ENCODE measurements at regions not wholly inside any gene's neighbourhood (a gene's known extent, or its start where the extent isn't known, plus 50 kb on each side); places are given as distances from the start of the nearest gene placed in this dataset.

GRCh38 chr1:190583862-190584261 lies 106.2 kb upstream of the BRINP3 start:
- Histone ChIP-seq H3K36me3 (ENCODE audit: insufficient read depth, low read length) (no peaks in the 10 kb centered on the region), H3K27me3 (ENCODE audit: insufficient read depth, low read length, poor library complexity, severe bottlenecking) (no peaks in the 10 kb centered on the region), H3K4me1 (ENCODE audit: insufficient read depth, low read length) (no peaks in the 10 kb centered on the region), H3K9me3 (ENCODE audit: low read length) (no peaks in the 10 kb centered on the region), H3K27ac (ENCODE audit: low read depth, low read length) (no peak overlapping the region), H3K4me3 (ENCODE audit: low read length) (no peak overlapping the region)
- DNase-seq: no peak
- POLR2A ChIA-PET: no interaction called here
- Mint-ChIP-seq H3K4me1 (no peaks in the 10 kb centered on the region), H3K27me3 (no peaks in the 10 kb centered on the region), H3K27ac (peak overlapping the region in 1 of 8 donors; percentile 1), H3K4me3 (no peak overlapping the region), H3K36me3 (no peaks in the 10 kb centered on the region), H3K9me3 (peaks cover 0 to 32% (median 19%) of the 10 kb centered on the region in 5 donors)
- CTCF ChIA-PET: no interaction called here

GRCh38 chr1:190588424-190588823 lies 110.8 kb upstream of the BRINP3 start:
- no peaks in the 10 kb centered on the region for H3K9me3 ChIP-seq (ENCODE audit: low read length)
- no peak overlapping the region for H3K27ac ChIP-seq (ENCODE audit: low read depth, low read length)
- Mint-ChIP-seq H3K27me3 (no peaks in the 10 kb centered on the region), H3K27ac (no peak overlapping the region), H3K36me3 (no peaks in the 10 kb centered on the region), H3K4me1 (no peaks in the 10 kb centered on the region), H3K9me3 (peaks cover 4 to 31% (median 16%) of the 10 kb centered on the region in 5 donors), H3K4me3 (no peak overlapping the region)
- POLR2A ChIA-PET: no interaction called here
- no peaks in the 10 kb centered on the region for H3K27me3 ChIP-seq (ENCODE audit: insufficient read depth, low read length, poor library complexity, severe bottlenecking)
- CTCF ChIA-PET: no interaction called here
- DNase-seq: no peak
- H3K36me3 ChIP-seq (ENCODE audit: insufficient read depth, low read length): no peaks in the 10 kb centered on the region
- H3K4me1 ChIP-seq (ENCODE audit: insufficient read depth, low read length): no peaks in the 10 kb centered on the region
- H3K4me3 ChIP-seq (ENCODE audit: low read length): no peak overlapping the region

GRCh38 chr1:190595438-190595837 lies 117.8 kb upstream of the BRINP3 start:
- ChIA-PET CTCF (no interaction called here), POLR2A (no interaction called here)
- Histone ChIP-seq H3K9me3 (ENCODE audit: low read length) (no peaks in the 10 kb centered on the region), H3K36me3 (ENCODE audit: insufficient read depth, low read length) (no peaks in the 10 kb centered on the region), H3K4me1 (ENCODE audit: insufficient read depth, low read length) (no peaks in the 10 kb centered on the region), H3K27me3 (ENCODE audit: insufficient read depth, low read length, poor library complexity, severe bottlenecking) (no peaks in the 10 kb centered on the region), H3K27ac (ENCODE audit: low read depth, low read length) (no peak overlapping the region), H3K4me3 (ENCODE audit: low read length) (no peak overlapping the region)
- Mint-ChIP-seq H3K27me3 (no peaks in the 10 kb centered on the region), H3K4me3 (no peak overlapping the region), H3K9me3 (peaks cover 3 to 25% (median 20%) of the 10 kb centered on the region in 5 donors), H3K27ac (no peak overlapping the region), H3K36me3 (no peaks in the 10 kb centered on the region), H3K4me1 (no peaks in the 10 kb centered on the region)
- no peak for DNase-seq

- H3K27me3 ChIP-seq (ENCODE audit: insufficient read depth, low read length, poor library complexity, severe bottlenecking): no peaks in the 10 kb centered on the region
- Mint-ChIP-seq H3K4me3 (no peak overlapping the region), H3K27me3 (no peaks in the 10 kb centered on the region), H3K4me1 (no peaks in the 10 kb centered on the region), H3K27ac (no peak overlapping the region), H3K9me3 (peaks cover 8 to 30% (median 17%) of the 10 kb centered on the region in 5 donors), H3K36me3 (no peaks in the 10 kb centered on the region)
- no peaks in the 10 kb centered on the region for H3K4me1 ChIP-seq (ENCODE audit: insufficient read depth, low read length)
- no peak overlapping the region for H3K4me3 ChIP-seq (ENCODE audit: low read length)
- DNase-seq: no peak
- H3K27ac ChIP-seq (ENCODE audit: low read depth, low read length): no peak overlapping the region
- H3K36me3 ChIP-seq (ENCODE audit: insufficient read depth, low read length): no peaks in the 10 kb centered on the region
- ChIA-PET CTCF (no interaction called here), POLR2A (no interaction called here)
- H3K9me3 ChIP-seq (ENCODE audit: low read length): no peaks in the 10 kb centered on the region
These were observed 119.6 kb upstream of the BRINP3 start for GRCh38 chr1:190597294-190597693.

GRCh38 chr1:190599670-190600069 lies 122.0 kb upstream of the BRINP3 start:
- POLR2A ChIA-PET: no interaction called here

GRCh38 chr1:190602325-190602724 lies 124.7 kb upstream of the BRINP3 start:
- POLR2A ChIA-PET: no interaction called here
- peaks cover 1 to 30% (median 13%) of the 10 kb centered on the region in 5 donors for H3K9me3 Mint-ChIP-seq

More at GRCh38 chr1:190599670-190600069, 122.0 kb upstream of the BRINP3 start:
- H3K4me3 Mint-ChIP-seq: no peak overlapping the region
- H3K9me3 Mint-ChIP-seq: peaks cover 6 to 26% (median 17%) of the 10 kb centered on the region in 5 donors
- no peaks in the 10 kb centered on the region for H3K27me3 Mint-ChIP-seq
- CTCF ChIA-PET: no interaction called here
- no peaks in the 10 kb centered on the region for H3K4me1 ChIP-seq (ENCODE audit: insufficient read depth, low read length)
- no peak overlapping the region for H3K4me3 ChIP-seq (ENCODE audit: low read length)
- H3K27me3 ChIP-seq (ENCODE audit: insufficient read depth, low read length, poor library complexity, severe bottlenecking): no peaks in the 10 kb centered on the region
- H3K36me3 Mint-ChIP-seq: no peaks in the 10 kb centered on the region
- no peak overlapping the region for H3K27ac ChIP-seq (ENCODE audit: low read depth, low read length)
- H3K9me3 ChIP-seq (ENCODE audit: low read length): no peaks in the 10 kb centered on the region
- no peaks in the 10 kb centered on the region for H3K4me1 Mint-ChIP-seq
- DNase-seq: no peak
- no peak overlapping the region for H3K27ac Mint-ChIP-seq
- H3K36me3 ChIP-seq (ENCODE audit: insufficient read depth, low read length): no peaks in the 10 kb centered on the region

GRCh38 chr1:190608282-190608681 lies 130.6 kb upstream of the BRINP3 start:
- H3K27ac ChIP-seq (ENCODE audit: low read depth, low read length): no peak overlapping the region
- Mint-ChIP-seq H3K9me3 (peaks cover 4 to 28% (median 14%) of the 10 kb centered on the region in 5 donors), H3K4me3 (no peak overlapping the region), H3K27ac (no peak overlapping the region), H3K27me3 (no peaks in the 10 kb centered on the region), H3K4me1 (no peaks in the 10 kb centered on the region), H3K36me3 (no peaks in the 10 kb centered on the region)
- H3K4me1 ChIP-seq (ENCODE audit: insufficient read depth, low read length): no peaks in the 10 kb centered on the region
- no peaks in the 10 kb centered on the region for H3K36me3 ChIP-seq (ENCODE audit: insufficient read depth, low read length)
- CTCF ChIA-PET: no interaction called here
- no peak for DNase-seq
- H3K9me3 ChIP-seq (ENCODE audit: low read length): no peaks in the 10 kb centered on the region
- POLR2A ChIA-PET: no interaction called here
- no peak overlapping the region for H3K4me3 ChIP-seq (ENCODE audit: low read length)
- no peaks in the 10 kb centered on the region for H3K27me3 ChIP-seq (ENCODE audit: insufficient read depth, low read length, poor library complexity, severe bottlenecking)

More at GRCh38 chr1:190602325-190602724, 124.7 kb upstream of the BRINP3 start:
- H3K4me1 ChIP-seq (ENCODE audit: insufficient read depth, low read length): no peaks in the 10 kb centered on the region
- no peak overlapping the region for H3K27ac ChIP-seq (ENCODE audit: low read depth, low read length)
- DNase-seq: no peak
- CTCF ChIA-PET: no interaction called here
- Mint-ChIP-seq H3K4me3 (no peak overlapping the region), H3K27ac (no peak overlapping the region), H3K36me3 (no peaks in the 10 kb centered on the region), H3K27me3 (no peaks in the 10 kb centered on the region), H3K4me1 (no peaks in the 10 kb centered on the region)
- H3K27me3 ChIP-seq (ENCODE audit: insufficient read depth, low read length, poor library complexity, severe bottlenecking): no peaks in the 10 kb centered on the region
- H3K4me3 ChIP-seq (ENCODE audit: low read length): no peak overlapping the region
- no peaks in the 10 kb centered on the region for H3K9me3 ChIP-seq (ENCODE audit: low read length)
- no peaks in the 10 kb centered on the region for H3K36me3 ChIP-seq (ENCODE audit: insufficient read depth, low read length)

- no peak for DNase-seq
- H3K4me1 ChIP-seq (ENCODE audit: insufficient read depth, low read length): no peaks in the 10 kb centered on the region
- CTCF ChIA-PET: no interaction called here
- POLR2A ChIA-PET: no interaction called here
- no peaks in the 10 kb centered on the region for H3K27me3 Mint-ChIP-seq
- peaks cover 8 to 24% (median 10%) of the 10 kb centered on the region in 5 donors for H3K9me3 Mint-ChIP-seq
- no peaks in the 10 kb centered on the region for H3K36me3 Mint-ChIP-seq
- no peaks in the 10 kb centered on the region for H3K27me3 ChIP-seq (ENCODE audit: insufficient read depth, low read length, poor library complexity, severe bottlenecking)
- no peak overlapping the region for H3K4me3 ChIP-seq (ENCODE audit: low read length)
- no peaks in the 10 kb centered on the region for H3K4me1 Mint-ChIP-seq
- H3K4me3 Mint-ChIP-seq: no peak overlapping the region
- no peaks in the 10 kb centered on the region for H3K36me3 ChIP-seq (ENCODE audit: insufficient read depth, low read length)
- H3K9me3 ChIP-seq (ENCODE audit: low read length): no peaks in the 10 kb centered on the region
- no peak overlapping the region for H3K27ac ChIP-seq (ENCODE audit: low read depth, low read length)
- H3K27ac Mint-ChIP-seq: no peak overlapping the region
These were observed 138.2 kb upstream of the BRINP3 start for GRCh38 chr1:190615818-190616217.

- Mint-ChIP-seq H3K9me3 (peaks cover 8 to 21% (median 10%) of the 10 kb centered on the region in 5 donors), H3K27me3 (no peaks in the 10 kb centered on the region), H3K4me3 (no peak overlapping the region), H3K4me1 (no peaks in the 10 kb centered on the region), H3K27ac (no peak overlapping the region), H3K36me3 (no peaks in the 10 kb centered on the region)
- Histone ChIP-seq H3K36me3 (ENCODE audit: insufficient read depth, low read length) (no peaks in the 10 kb centered on the region), H3K27ac (ENCODE audit: low read depth, low read length) (no peak overlapping the region), H3K27me3 (ENCODE audit: insufficient read depth, low read length, poor library complexity, severe bottlenecking) (no peaks in the 10 kb centered on the region), H3K4me1 (ENCODE audit: insufficient read depth, low read length) (no peaks in the 10 kb centered on the region), H3K9me3 (ENCODE audit: low read length) (no peaks in the 10 kb centered on the region), H3K4me3 (ENCODE audit: low read length) (no peak overlapping the region)
- ChIA-PET CTCF (no interaction called here), POLR2A (no interaction called here)
- DNase-seq: no peak
These were observed 138.6 kb upstream of the BRINP3 start for GRCh38 chr1:190616235-190616634.
